H9 (cell line): ENCODE measurements at regions not wholly inside any gene's neighbourhood (a gene's known extent, or its start where the extent isn't known, plus 50 kb on each side); places are given as distances from the start of the nearest gene placed in this dataset.

Experiments
- DNase-seq: peaks from one replicate; pipeline ENCODE4 v3.0.0-alpha.2; 2017
- H2AFZ ChIP-seq: one replicate; pipeline ENCODE4 v1.6.1; 2013; ENCODE audit warnings: mild to moderate bottlenecking, low read length, control low read depth, moderate library complexity
- H2AK5ac ChIP-seq: 2 replicates; pipeline ENCODE4 v1.6.1; 2013; ENCODE audit warnings: low read length, control low read depth, mixed read lengths; ENCODE audit not compliant: insufficient read length
- H2BK120ac ChIP-seq: one replicate; pipeline ENCODE4 v1.6.1; 2013; ENCODE audit warnings: low read depth, mild to moderate bottlenecking, low read length, control low read depth, inconsistent platforms; ENCODE audit not compliant: poor library complexity, severe bottlenecking
- H2BK12ac ChIP-seq: 2 replicates; pipeline ENCODE4 v1.6.1; 2013; ENCODE audit warnings: low read length, control low read depth, mixed read lengths, low read depth; ENCODE audit not compliant: insufficient read length
- H2BK15ac ChIP-seq: 2 replicates; pipeline ENCODE4 v1.6.1; 2013; ENCODE audit warnings: low read depth, low read length, control low read depth
- H2BK20ac ChIP-seq: one replicate; pipeline ENCODE4 v1.6.1; 2013; ENCODE audit warnings: low read depth, mild to moderate bottlenecking, low read length, control low read depth, inconsistent platforms; ENCODE audit not compliant: poor library complexity, severe bottlenecking
- H2BK5ac ChIP-seq: 2 replicates; pipeline ENCODE4 v1.6.1; 2013; ENCODE audit warnings: low read length, control low read depth, mixed read lengths; ENCODE audit not compliant: insufficient read length
- H3K14ac ChIP-seq: 2 replicates; pipeline ENCODE4 v1.6.1; 2013; ENCODE audit warnings: low read length, control low read depth; ENCODE audit not compliant: insufficient read depth
- H3K18ac ChIP-seq: 2 replicates; pipeline ENCODE4 v1.6.1; 2013; ENCODE audit warnings: low read depth, mild to moderate bottlenecking, mixed read lengths, low read length, control low read depth; ENCODE audit not compliant: insufficient read length
- H3K23ac ChIP-seq: 2 replicates; pipeline ENCODE4 v1.6.1; 2013; ENCODE audit warnings: low read length, control low read depth, mixed read lengths, low read depth; ENCODE audit not compliant: insufficient read length
- H3K23me2 ChIP-seq: 2 replicates; pipeline ENCODE4 v1.6.1; 2013; ENCODE audit warnings: low read depth, mild to moderate bottlenecking, mixed read lengths, low read length, control low read depth; ENCODE audit not compliant: insufficient read length, poor library complexity, severe bottlenecking
- H3K27ac ChIP-seq: 2 replicates; pipeline ENCODE4 v1.5.1; 2013; ENCODE audit warnings: low read length, control low read depth, mixed read lengths, low read depth; ENCODE audit not compliant: insufficient read length
- H3K27me3 ChIP-seq: 2 replicates; pipeline ENCODE4 v1.6.1; 2013; ENCODE audit warnings: low read length, control low read depth, inconsistent platforms; ENCODE audit not compliant: insufficient read depth
- H3K4ac ChIP-seq: 2 replicates; pipeline ENCODE4 v1.6.1; 2013; ENCODE audit warnings: low read depth, mild to moderate bottlenecking, control low read depth, inconsistent platforms, low read length, moderate library complexity
- H3K4me1 ChIP-seq: 2 replicates; pipeline ENCODE4 v1.6.1; 2013; ENCODE audit warnings: low read length, control low read depth, inconsistent platforms; ENCODE audit not compliant: insufficient read depth
- H3K4me2 ChIP-seq: 2 replicates; pipeline ENCODE4 v1.6.1; 2013; ENCODE audit warnings: low read length, control low read depth, mixed read lengths; ENCODE audit not compliant: insufficient read length, insufficient read depth
- H3K56ac ChIP-seq: 2 replicates; pipeline ENCODE4 v1.6.1; 2013; ENCODE audit warnings: low read depth, mild to moderate bottlenecking, mixed read lengths, low read length, control low read depth; ENCODE audit not compliant: insufficient read length
- H3K79me1 ChIP-seq: 2 replicates; pipeline ENCODE4 v1.6.1; 2013; ENCODE audit warnings: low read depth, mild to moderate bottlenecking, moderate library complexity, low read length, control low read depth, inconsistent platforms; ENCODE audit not compliant: insufficient read depth, poor library complexity, severe bottlenecking
- H3K79me2 ChIP-seq: 2 replicates; pipeline ENCODE4 v1.6.1; 2013; ENCODE audit warnings: low read length, control low read depth, inconsistent platforms; ENCODE audit not compliant: insufficient read depth
- H3K9ac ChIP-seq: 2 replicates; pipeline ENCODE4 v1.6.1; 2013; ENCODE audit warnings: low read length, control low read depth, mixed read lengths; ENCODE audit not compliant: insufficient read length; ENCODE audit errors: extremely low read depth
- H3K9me3 ChIP-seq: one replicate; pipeline ENCODE4 v1.6.1; 2013; ENCODE audit warnings: low read depth, low read length, inconsistent platforms; ENCODE audit not compliant: control insufficient read depth
- H3T11ph ChIP-seq: one replicate; pipeline ENCODE4 v1.6.1; 2013; ENCODE audit warnings: mild to moderate bottlenecking, low read length, control low read depth, inconsistent platforms
- H4K20me1 ChIP-seq: one replicate; pipeline ENCODE4 v1.6.1; 2013; ENCODE audit not compliant: control insufficient read depth, insufficient read length, insufficient read depth
- H4K5ac ChIP-seq: 2 replicates; pipeline ENCODE4 v1.6.1; 2013; ENCODE audit warnings: low read depth, mild to moderate bottlenecking, mixed read lengths, low read length, control low read depth; ENCODE audit not compliant: insufficient read length
- H4K8ac ChIP-seq: replicated peaks from 2 replicates; pipeline ENCODE4 v1.6.1; 2013; ENCODE audit warnings: low read length, control low read depth, mixed read lengths, low read depth; ENCODE audit not compliant: insufficient read length
- H4K91ac ChIP-seq: 2 replicates; pipeline ENCODE4 v1.6.1; 2013; ENCODE audit warnings: low read depth, mild to moderate bottlenecking, moderate library complexity, mixed read lengths, low read length, control low read depth; ENCODE audit not compliant: insufficient read length
- H3K27ac Mint-ChIP-seq, 3 experiments: 2 replicates in 2 of 3; 3 replicates in 1 of 3; pipeline ENCODE4 v1.8.0; 2020 to 2021; ENCODE audit warnings: mixed read lengths in 3 of 3, mild to moderate bottlenecking in 1 of 3, moderate library complexity in 1 of 3
- H3K27me3 Mint-ChIP-seq: 2 replicates; pipeline ENCODE4 v1.8.0; 2021; ENCODE audit warnings: low read depth, mild to moderate bottlenecking, moderate library complexity, mixed read lengths
- H3K36me3 Mint-ChIP-seq, 3 experiments: 2 replicates in 2 of 3; 3 replicates in 1 of 3; pipeline ENCODE4 v1.8.0; 2020 to 2021; ENCODE audit warnings: low read depth in 3 of 3, mixed read lengths in 3 of 3; ENCODE audit not compliant: insufficient read depth in 1 of 3
- H3K4me1 Mint-ChIP-seq, 2 experiments: 2 replicates each; pipeline ENCODE4 v1.8.0; 2020; ENCODE audit warnings: mixed read lengths in 2 of 2
- H3K4me3 Mint-ChIP-seq, 2 experiments: 2 replicates in 1 of 2; 3 replicates in 1 of 2; pipeline ENCODE4 v1.8.0; 2020 to 2021; ENCODE audit warnings: mild to moderate bottlenecking in 2 of 2, mixed read lengths in 2 of 2, moderate library complexity in 1 of 2
- H3K9me3 Mint-ChIP-seq, 2 experiments: 2 replicates in 1 of 2; 3 replicates in 1 of 2; pipeline ENCODE4 v1.8.0; 2020; ENCODE audit warnings: mild to moderate bottlenecking in 2 of 2, mixed read lengths in 2 of 2, moderate library complexity in 1 of 2
- WGBS: extraction: QIAGEN DNeasy Blood & Tissue Kit; methylation state at CpG from one replicate; pipeline ENCODE4 v1.1.7; 2013; ENCODE audit warnings: missing lambda C conversion rate, low lambda C conversion rate, mixed read lengths; ENCODE audit not compliant: insufficient read length; ENCODE audit errors: extremely low coverage; 5-methylcytosine and 5-hydroxymethylcytosine counted together
- TF ChIP-seq, protein P1 (sequence below): fragments of 200-600 bp; sonication (generic); conservative IDR thresholded peaks from 3 replicates; pipeline ENCODE4 v1.8.0; 2021; ENCODE audit warnings: antibody characterized with exemption, mild to moderate bottlenecking

DNA sequence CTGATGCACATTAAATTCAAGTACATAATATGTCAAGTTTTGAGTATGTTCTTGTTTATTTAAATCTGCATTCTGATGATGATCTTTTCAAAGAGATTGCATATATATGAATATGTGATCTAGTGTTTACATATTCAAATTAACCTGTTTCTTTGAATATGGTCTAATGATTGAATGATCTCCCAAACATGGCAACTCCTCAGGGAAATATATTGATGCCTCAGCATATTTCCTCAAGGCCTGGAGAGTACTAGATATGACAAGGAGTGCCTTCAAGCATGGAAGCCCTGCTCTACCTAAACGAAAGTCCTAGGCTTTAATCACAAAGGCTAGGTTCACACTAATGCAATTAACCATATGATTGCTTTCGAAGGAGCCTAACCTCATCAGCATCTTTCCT, 532.8 kb downstream of the ZIC1 start:
- Histone ChIP-seq H4K91ac (no peak overlapping the region), H2AK5ac (no peak overlapping the region), H4K20me1 (no peaks in the 10 kb centered on the region), H3K9ac (no peak overlapping the region), H2BK20ac (no peak overlapping the region), H3K79me1 (no peaks in the 10 kb centered on the region), H3K9me3 (no peaks in the 10 kb centered on the region), H3K4me2 (no peak overlapping the region), H2BK12ac (no peak overlapping the region), H3K27me3 (no peaks in the 10 kb centered on the region), H4K5ac (no peak overlapping the region), H4K8ac (no peak overlapping the region), H2BK5ac (no peak overlapping the region), H3T11ph (no peak overlapping the region), H2BK15ac (no peak overlapping the region), H3K79me2 (no peaks in the 10 kb centered on the region), H3K23me2 (no peaks in the 10 kb centered on the region), H3K4me1 (peaks cover 5% of the 10 kb centered on the region; the same call in 1 of the 2 replicates), H3K56ac (no peak overlapping the region), H3K4ac (no peak overlapping the region), H3K14ac (no peak overlapping the region), H3K27ac (no peak overlapping the region), H3K23ac (no peak overlapping the region), H3K18ac (no peak overlapping the region), H2AFZ (no peak overlapping the region), H2BK120ac (no peak overlapping the region)
- H3K36me3 Mint-ChIP-seq, result no peaks in the 10 kb centered on the region
- no peak overlapping the region for H3K27ac Mint-ChIP-seq
- DNase-seq, result no peak
- no CpG with 5 or more reads among the region's 2 CpGs for WGBS
- peaks cover 52% of the 10 kb centered on the region in 2 experiments for H3K4me1 Mint-ChIP-seq
- TF ChIP-seq, protein P1, sequence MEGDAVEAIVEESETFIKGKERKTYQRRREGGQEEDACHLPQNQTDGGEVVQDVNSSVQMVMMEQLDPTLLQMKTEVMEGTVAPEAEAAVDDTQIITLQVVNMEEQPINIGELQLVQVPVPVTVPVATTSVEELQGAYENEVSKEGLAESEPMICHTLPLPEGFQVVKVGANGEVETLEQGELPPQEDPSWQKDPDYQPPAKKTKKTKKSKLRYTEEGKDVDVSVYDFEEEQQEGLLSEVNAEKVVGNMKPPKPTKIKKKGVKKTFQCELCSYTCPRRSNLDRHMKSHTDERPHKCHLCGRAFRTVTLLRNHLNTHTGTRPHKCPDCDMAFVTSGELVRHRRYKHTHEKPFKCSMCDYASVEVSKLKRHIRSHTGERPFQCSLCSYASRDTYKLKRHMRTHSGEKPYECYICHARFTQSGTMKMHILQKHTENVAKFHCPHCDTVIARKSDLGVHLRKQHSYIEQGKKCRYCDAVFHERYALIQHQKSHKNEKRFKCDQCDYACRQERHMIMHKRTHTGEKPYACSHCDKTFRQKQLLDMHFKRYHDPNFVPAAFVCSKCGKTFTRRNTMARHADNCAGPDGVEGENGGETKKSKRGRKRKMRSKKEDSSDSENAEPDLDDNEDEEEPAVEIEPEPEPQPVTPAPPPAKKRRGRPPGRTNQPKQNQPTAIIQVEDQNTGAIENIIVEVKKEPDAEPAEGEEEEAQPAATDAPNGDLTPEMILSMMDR, result no peak
- H3K4me3 Mint-ChIP-seq, result no peak overlapping the region
- no peaks in the 10 kb centered on the region for H3K27me3 Mint-ChIP-seq
- H3K9me3 Mint-ChIP-seq, result no peaks in the 10 kb centered on the region
